Stimulated activated naive CD8-positive, alpha-beta T cell treated with anti-CD3 and anti-CD28 coated beads, Interleukin-15, Interleukin-2, amounts not matched to agents 100 ng/mL and 50 ng/mL, for 24 hours (primary cell): ENCODE measurements at regions not wholly inside any gene's neighbourhood (a gene's known extent, or its start where the extent isn't known, plus 50 kb on each side); places are given as distances from the start of the nearest gene placed in this dataset.

ENCODE experiments used
- H3K27ac Mint-ChIP-seq: one replicate; pipeline ENCODE4 v1.8.0; 2021; ENCODE audit warnings: mild to moderate bottlenecking, mixed read lengths
- H3K27me3 Mint-ChIP-seq: one replicate; pipeline ENCODE4 v1.8.0; 2021; ENCODE audit warnings: mixed read lengths
- H3K36me3 Mint-ChIP-seq: one replicate; pipeline ENCODE4 v1.8.0; 2021; ENCODE audit warnings: low read depth, mixed read lengths
- H3K4me1 Mint-ChIP-seq: one replicate; pipeline ENCODE4 v1.8.0; 2021; ENCODE audit warnings: low read depth, mixed read lengths
- H3K4me3 Mint-ChIP-seq: one replicate; pipeline ENCODE4 v1.8.0; 2021; ENCODE audit warnings: mild to moderate bottlenecking, mixed read lengths
- H3K9me3 Mint-ChIP-seq: one replicate; pipeline ENCODE4 v1.8.0; 2021; ENCODE audit warnings: mixed read lengths

GRCh38 chr9:89554307-89555035 lies 50.3 kb upstream of the GADD45G start:
- Mint-ChIP-seq H3K9me3 (no peaks in the 10 kb centered on the region), H3K27me3 (no peaks in the 10 kb centered on the region), H3K27ac (no peak overlapping the region), H3K4me3 (no peak overlapping the region), H3K36me3 (no peaks in the 10 kb centered on the region), H3K4me1 (peaks cover 25% of the 10 kb centered on the region)

DNA sequence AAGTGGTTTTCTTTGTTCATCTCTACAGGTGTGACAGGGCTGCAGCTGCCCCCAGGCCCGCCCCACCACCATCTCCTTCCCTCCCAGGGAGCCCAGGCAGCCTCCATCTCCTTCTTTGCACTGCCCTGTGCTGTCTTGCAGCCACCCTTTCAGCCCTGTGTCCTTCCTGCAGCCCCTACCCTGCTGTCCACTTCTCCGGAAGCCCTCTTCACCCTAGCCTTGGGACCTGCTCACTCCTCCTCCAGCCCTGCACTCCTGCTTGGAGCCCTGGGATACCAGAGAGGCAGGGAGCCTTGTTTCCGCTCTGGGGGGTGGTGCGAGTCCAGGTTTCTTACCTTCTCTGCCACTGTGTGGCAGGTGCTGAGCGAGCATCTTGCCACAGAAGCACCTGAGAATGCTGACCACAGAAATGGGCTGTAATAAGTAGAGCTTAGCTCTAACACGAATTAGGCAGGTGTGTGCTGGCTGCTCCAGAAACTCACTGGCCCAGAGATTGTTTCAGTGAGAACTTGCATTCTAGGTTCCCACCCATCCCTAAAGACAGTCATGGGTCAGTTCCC lies 51.3 kb upstream of the GADD45G start:
- no peak overlapping the region for H3K27ac Mint-ChIP-seq
- no peak overlapping the region for H3K4me3 Mint-ChIP-seq
- H3K36me3 Mint-ChIP-seq: no peaks in the 10 kb centered on the region
- H3K27me3 Mint-ChIP-seq: no peaks in the 10 kb centered on the region
- no peaks in the 10 kb centered on the region for H3K9me3 Mint-ChIP-seq
- H3K4me1 Mint-ChIP-seq: peaks cover 34% of the 10 kb centered on the region

- Mint-ChIP-seq H3K36me3 (peaks cover 6% of the 10 kb centered on the region), H3K4me1 (peaks cover 21% of the 10 kb centered on the region), H3K27ac (no peak overlapping the region)
Measured at GRCh38 chr9:89550346-89550927, 52.5 kb upstream of the SEMA4D start.

GRCh38 chr9:89549031-89549644 lies 51.2 kb upstream of the SEMA4D start:
- Mint-ChIP-seq H3K27ac (peak overlapping the region; percentile 45), H3K4me3 (peak overlapping the region; percentile 20), H3K36me3 (peaks cover 6% of the 10 kb centered on the region), H3K9me3 (peaks cover 9% of the 10 kb centered on the region), H3K27me3 (no peaks in the 10 kb centered on the region), H3K4me1 (peaks cover 22% of the 10 kb centered on the region)

More at GRCh38 chr9:89550346-89550927, 52.5 kb upstream of the SEMA4D start:
- no peak overlapping the region for H3K4me3 Mint-ChIP-seq
- no peaks in the 10 kb centered on the region for H3K27me3 Mint-ChIP-seq
- peaks cover 5% of the 10 kb centered on the region for H3K9me3 Mint-ChIP-seq

GRCh38 chr9:89548071-89548638 lies 50.2 kb upstream of the SEMA4D start:
- peak overlapping the region; percentile 63 for H3K27ac Mint-ChIP-seq
- H3K9me3 Mint-ChIP-seq: peaks cover 9% of the 10 kb centered on the region
- H3K4me3 Mint-ChIP-seq: no peak overlapping the region

More at GRCh38 chr9:89548071-89548638, 50.2 kb upstream of the SEMA4D start:
- H3K27me3 Mint-ChIP-seq: no peaks in the 10 kb centered on the region
- H3K4me1 Mint-ChIP-seq: peaks cover 27% of the 10 kb centered on the region
- peaks cover 6% of the 10 kb centered on the region for H3K36me3 Mint-ChIP-seq
